ELR (cell line): ENCODE measurements at regions not wholly inside any gene's neighbourhood (a gene's known extent, or its start where the extent isn't known, plus 50 kb on each side); places are given as distances from the start of the nearest gene placed in this dataset.

ENCODE experiments used
- DNase-seq: peaks from one replicate; pipeline ENCODE4 v3.0.0-alpha.2; 2015; ENCODE audit warnings: low read depth

DNA sequence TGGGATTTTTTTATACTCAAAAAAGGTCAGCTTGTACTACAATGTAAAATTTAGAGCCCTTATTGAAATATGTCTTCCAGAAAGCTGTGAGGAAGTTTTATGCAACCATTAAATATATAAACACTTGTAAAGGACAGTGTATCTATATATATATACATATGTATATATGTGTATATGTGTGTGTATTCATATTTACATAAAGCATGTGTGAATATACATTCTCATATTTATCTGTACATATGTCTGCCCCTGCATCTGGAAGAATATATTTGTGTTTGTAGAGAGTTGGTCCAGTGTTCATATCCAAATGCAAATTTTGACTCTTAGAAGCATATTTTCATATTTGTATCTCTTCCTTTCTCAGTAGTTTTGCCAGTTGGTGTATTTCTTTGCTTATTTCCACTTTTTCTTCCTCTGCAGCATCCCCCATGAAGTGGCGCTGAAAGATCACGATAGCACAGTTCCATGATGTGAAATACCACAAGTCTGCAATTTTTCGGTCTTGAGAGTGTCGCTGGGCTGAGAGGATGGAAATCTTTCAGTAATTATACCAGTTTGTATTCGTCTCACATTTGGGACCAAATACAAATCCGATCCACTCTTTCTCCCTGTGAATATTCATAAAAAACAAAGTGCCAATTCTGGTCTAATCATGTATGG is 311.7 kb upstream of the DPH6 start:
- DNase-seq = no peak

DNA sequence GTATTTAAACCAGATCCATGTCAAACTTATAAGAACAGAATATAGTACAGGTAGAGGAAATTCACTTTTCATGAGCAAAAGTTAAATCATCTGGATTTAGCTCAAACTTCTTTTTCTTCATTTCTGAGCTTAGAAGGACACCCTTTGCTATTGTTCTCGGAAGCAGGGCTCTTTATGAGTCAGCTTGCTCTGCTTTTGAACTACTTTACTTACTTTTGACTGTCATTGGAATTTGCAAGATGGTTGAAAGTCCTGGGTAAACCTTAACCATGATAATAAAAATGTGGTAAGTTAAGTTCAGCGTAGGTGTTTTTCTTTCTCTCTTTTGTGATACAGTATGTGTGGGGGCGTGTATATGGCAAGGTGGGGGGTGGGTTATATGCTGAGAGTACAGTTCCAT is 312.7 kb upstream of the DPH6 start:
- no peak for DNase-seq

- no peak for DNase-seq
These were observed 317.7 kb upstream of the DPH6 start for GRCh38 chr15:35863655-35864054.

DNA sequence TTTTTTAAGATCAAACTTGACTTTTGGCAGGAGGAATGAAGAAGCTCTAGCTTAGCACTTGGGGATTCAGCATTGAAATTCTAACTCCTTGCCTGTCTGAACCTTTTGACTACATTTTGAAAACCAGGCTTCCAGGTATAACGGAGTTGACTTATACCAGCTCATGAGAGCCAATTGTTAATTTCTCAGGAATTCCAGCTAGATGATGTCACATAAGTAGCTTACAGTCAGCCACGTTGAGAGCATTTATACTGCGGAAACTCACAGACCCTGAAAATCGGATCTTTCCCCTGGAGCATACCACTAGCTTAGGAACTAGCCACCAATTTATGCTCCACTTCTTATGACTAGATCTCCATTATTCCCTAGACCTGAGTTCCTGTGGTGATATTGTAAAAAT is 321.4 kb upstream of the DPH6 start:
- DNase-seq = no peak

GRCh38 chr15:35871282-35871681 is 325.3 kb upstream of the DPH6 start:
- no peak for DNase-seq

GRCh38 chr15:35871812-35872211 is 325.8 kb upstream of the DPH6 start:
- no peak for DNase-seq

GRCh38 chr15:35872577-35872976 is 326.6 kb upstream of the DPH6 start:
- no peak for DNase-seq

- peak; percentile 60 for DNase-seq
These were observed 328.4 kb upstream of the DPH6 start for GRCh38 chr15:35874260-35874905.

DNA sequence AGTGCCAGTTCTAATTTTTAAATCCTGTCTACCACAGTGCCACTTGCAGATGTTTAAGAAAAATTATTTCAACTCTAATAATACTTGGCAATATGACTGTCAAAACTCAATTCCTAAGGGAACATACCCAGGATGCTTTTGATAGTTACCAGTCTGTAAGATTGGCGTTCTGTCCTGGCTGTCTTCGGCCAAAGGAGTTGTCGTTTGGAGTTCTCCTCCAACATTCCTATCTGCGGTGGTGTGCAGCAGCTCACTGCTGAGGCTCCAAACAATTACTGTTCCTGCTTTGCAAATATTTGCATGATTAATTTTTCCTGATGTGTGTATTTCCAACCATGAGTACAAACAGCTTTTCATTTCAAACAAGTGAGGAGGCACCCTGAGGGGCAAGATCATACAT is 330.8 kb upstream of the DPH6 start:
- no peak for DNase-seq

- no peak for DNase-seq
These were observed 334.9 kb upstream of the DPH6 start for GRCh38 chr15:35880896-35881295.

DNA sequence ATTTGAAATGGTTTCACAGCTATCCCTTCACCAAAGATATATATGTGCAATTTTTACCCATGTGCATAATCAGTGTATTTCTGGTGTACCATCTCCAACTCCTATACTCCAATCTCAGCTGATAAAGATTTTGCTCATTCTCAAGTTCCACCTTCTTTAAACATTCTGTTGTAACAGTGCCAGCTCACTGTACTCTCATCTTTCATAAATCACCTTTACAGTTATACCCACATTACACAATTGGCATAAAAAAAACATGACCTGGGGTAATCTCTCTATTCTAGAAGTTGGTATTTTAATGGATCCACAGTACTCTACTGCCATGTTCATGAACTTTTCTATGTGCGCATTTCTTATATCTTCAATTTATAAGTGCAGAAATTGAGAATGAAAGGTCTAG is 339.9 kb upstream of the DPH6 start:
- no peak for DNase-seq

- DNase-seq = peak; percentile 57
These were observed 340.8 kb upstream of the DPH6 start for GRCh38 chr15:35886765-35887164.

DNA sequence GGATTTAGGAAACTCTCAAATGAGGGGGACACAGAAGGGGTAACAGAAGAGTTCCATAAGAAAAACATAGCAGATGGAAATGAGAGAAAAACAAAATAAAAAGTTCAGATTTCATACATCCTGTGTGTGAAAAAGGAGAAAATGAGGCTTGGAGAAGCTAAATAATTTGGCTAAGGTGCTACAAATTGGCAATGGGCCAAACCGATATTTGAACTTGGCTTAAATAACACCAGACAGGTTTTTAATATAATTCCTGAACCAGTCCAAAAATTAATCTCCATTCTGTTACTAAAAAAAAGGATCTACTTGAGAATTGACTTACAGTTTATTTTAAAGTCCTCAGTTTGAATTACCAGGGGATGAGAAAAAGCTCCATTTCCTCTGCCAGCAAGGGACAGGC is 342.9 kb upstream of the DPH6 start:
- peak; percentile 1 for DNase-seq

DNA sequence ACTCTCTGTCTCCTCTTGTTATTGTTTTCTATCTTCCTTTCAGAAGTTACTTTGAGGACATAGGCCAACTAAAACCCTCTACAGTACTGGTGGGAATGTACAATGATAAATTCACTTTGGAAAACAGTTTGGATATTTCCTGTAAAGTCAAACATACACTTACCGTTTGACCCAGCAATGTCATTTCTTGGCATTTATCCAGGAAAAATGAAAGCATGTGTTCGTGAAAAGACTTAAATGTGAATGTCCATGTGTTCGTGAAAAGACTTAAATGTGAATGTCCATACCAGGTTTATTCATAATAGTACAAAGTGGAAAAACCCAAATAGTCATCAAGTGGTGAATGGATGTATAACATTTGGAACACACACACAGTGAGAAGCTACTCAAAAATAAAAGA is 361.5 kb upstream of the DPH6 start:
- no peak for DNase-seq

- DNase-seq = no peak
These were observed 363.4 kb upstream of the DPH6 start for GRCh38 chr15:35909414-35909813.

DNA sequence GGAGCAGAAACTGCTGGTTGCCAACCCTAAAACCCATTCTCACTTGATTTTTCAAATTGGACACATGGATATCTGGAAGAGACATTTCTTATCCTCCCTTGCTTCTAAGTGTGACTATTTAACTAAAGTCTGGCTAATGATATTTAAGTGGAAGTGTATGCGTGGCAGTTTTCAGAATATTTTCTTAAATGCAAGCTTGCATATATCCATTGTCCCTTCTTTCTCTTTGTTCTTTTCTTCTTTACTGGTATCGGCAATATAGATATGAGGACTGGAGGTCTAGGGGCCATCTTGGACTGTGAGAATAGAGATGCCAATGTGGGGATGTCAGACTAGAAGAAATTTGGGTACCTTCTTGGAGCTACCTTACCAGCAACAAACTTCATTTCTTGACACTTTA is 364.3 kb upstream of the DPH6 start:
- DNase-seq = no peak

DNA sequence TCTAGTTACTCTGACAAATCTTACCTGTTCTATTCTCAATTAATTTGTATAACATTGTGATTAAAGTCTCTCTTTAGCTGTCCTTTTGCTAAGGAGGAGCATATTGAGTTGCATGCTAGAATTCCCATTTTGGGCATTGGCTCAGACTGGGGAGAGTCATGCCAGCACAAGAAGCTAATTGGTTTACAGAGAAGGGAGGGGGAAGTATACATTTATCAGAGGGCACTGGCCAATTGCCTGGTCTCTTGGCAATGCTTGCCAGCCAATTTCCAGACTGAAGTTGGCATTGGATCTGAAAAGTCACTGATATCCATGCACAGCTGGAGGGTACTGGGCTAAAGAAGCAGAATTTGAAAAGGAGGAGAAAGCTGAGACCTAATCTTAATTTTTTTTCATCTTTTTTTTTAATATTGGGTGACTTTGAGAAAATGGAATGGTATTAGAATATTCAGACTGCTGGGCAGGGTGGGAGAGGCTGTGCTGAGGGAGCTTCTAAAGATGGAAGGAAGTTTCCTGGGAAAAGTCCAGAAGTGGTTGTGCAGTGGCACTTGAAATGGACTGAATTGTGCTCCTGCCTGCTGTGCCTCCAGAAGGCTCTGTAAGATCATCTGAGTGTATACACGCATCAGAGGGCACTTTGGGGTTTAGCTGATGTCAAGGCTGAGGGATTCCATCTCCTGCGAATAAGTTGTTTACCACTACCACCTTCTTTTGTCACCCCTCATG is 365.2 kb upstream of the DPH6 start:
- no peak for DNase-seq

DNA sequence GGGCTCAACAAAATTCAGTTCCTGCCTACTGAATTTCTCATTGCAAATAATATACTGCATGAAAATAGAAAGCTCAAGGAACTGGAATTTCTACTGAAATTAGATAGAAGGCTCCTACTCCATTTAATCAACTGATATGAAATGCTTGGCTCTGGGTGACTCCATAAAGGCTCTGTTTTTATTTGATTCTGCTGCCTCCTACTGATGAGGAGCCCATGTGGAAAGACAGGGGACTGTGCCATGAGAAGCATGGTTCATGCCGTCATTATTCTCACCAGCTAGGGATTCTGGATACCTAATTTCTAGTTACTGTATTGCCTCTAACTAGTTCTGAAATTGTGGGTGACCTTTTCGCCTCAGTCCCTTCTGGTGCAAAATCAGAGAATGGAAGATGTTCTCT is 366.2 kb upstream of the DPH6 start:
- DNase-seq = peak; percentile 7

GRCh38 chr15:35914573-35914972 is 368.6 kb upstream of the DPH6 start:
- no peak for DNase-seq

DNA sequence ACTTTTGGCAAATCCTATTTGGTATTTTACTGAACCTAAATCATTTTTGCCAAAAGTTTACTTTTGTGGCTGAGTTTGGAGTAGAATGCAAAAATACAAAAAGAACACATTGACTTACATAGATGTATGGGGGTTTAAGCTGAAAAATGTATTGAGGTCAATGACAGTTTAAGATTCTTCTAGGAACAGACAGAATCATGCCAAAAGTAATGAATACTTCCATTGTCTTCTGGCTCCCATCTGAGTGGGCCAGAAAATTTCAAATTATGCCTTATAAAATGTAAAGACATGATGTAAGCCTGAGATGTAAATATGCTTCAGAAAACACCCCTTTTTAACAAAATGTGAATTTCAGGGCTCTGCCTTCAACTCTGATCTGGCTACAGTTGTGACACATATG is 375.1 kb upstream of the DPH6 start:
- no peak for DNase-seq

GRCh38 chr15:35925275-35926006 is 379.5 kb upstream of the DPH6 start:
- DNase-seq = peak; percentile 32

- peak; percentile 21 for DNase-seq
These were observed 380.0 kb upstream of the DPH6 start for GRCh38 chr15:35926007-35926380.

DNA sequence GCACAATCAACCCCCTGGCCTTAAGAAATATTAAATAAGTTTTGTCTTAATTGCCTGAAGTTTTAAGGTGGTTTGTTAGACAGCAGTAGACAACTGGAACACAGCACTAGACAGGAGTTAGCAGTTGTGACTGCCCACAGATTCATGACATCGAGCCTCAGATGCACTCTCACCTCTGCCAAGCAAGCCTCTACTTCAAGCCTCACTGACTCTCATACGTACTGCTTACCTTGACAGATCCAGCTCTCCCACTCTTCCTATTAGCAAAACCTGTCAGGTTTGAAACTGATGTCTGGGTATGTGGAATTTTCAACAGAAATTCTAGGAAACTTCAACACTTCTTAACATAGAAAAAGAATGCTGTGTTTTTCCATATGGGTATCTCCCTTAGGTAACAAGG is 382.9 kb upstream of the DPH6 start:
- DNase-seq = no peak
